ENCODE measurements at regions not wholly inside any gene's neighbourhood (a gene's known extent, or its start where the extent isn't known, plus 50 kb on each side); places are given as distances from the start of the nearest gene placed in this dataset.

- peaks cover 13% of the 10 kb centered on the region for H3K4me1 ChIP-seq (ENCODE audit: insufficient read depth, low read length)
- H3K27me3 ChIP-seq (ENCODE audit: insufficient read depth, low read length), result no peaks in the 10 kb centered on the region
- H3K36me3 ChIP-seq (ENCODE audit: insufficient read depth, low read length), result no peaks in the 10 kb centered on the region
- H3K9me3 ChIP-seq (ENCODE audit: insufficient read depth, low read depth, low read length), result no peaks in the 10 kb centered on the region
- H3K4me3 ChIP-seq (ENCODE audit: low read length), result no peak overlapping the region
- H3K9ac ChIP-seq (ENCODE audit: low read depth, low read length), result no peak overlapping the region
- WGBS, result 94% methylated on average over 10 of the region's 10 CpGs
- no peak overlapping the region for H3K27ac ChIP-seq (ENCODE audit: low read depth, low read length)
These were observed 167.8 kb upstream of the HAAO start for GRCh38 chr2:42960002-42960841.

GRCh38 chr2:42959234-42960001, 167.0 kb upstream of the HAAO start:
- Histone ChIP-seq H3K27me3 (ENCODE audit: insufficient read depth, low read length) (no peaks in the 10 kb centered on the region), H3K4me3 (ENCODE audit: low read length) (no peak overlapping the region), H3K27ac (ENCODE audit: low read depth, low read length) (no peak overlapping the region), H3K9ac (ENCODE audit: low read depth, low read length) (no peak overlapping the region), H3K36me3 (ENCODE audit: insufficient read depth, low read length) (no peaks in the 10 kb centered on the region), H3K4me1 (ENCODE audit: insufficient read depth, low read length) (peaks cover 13% of the 10 kb centered on the region), H3K9me3 (ENCODE audit: insufficient read depth, low read depth, low read length) (no peaks in the 10 kb centered on the region)
- 91% methylated on average over 8 of the region's 8 CpGs for WGBS

GRCh38 chr2:42958741-42959233, 166.4 kb upstream of the HAAO start:
- H3K27ac ChIP-seq (ENCODE audit: low read depth, low read length), result no peak overlapping the region
- no peaks in the 10 kb centered on the region for H3K27me3 ChIP-seq (ENCODE audit: insufficient read depth, low read length)
- H3K9me3 ChIP-seq (ENCODE audit: insufficient read depth, low read depth, low read length), result no peaks in the 10 kb centered on the region
- 83% methylated on average over 10 of the region's 10 CpGs for WGBS
- H3K4me1 ChIP-seq (ENCODE audit: insufficient read depth, low read length), result peaks cover 13% of the 10 kb centered on the region
- H3K36me3 ChIP-seq (ENCODE audit: insufficient read depth, low read length), result no peaks in the 10 kb centered on the region
- no peak overlapping the region for H3K4me3 ChIP-seq (ENCODE audit: low read length)
- no peak overlapping the region for H3K9ac ChIP-seq (ENCODE audit: low read depth, low read length)

GRCh38 chr2:42957861-42958301, 165.5 kb upstream of the HAAO start:
- H3K27ac ChIP-seq (ENCODE audit: low read depth, low read length), result no peak overlapping the region; the same call in 1 of the 2 replicates
- no peak overlapping the region for H3K9ac ChIP-seq (ENCODE audit: low read depth, low read length)
- H3K4me1 ChIP-seq (ENCODE audit: insufficient read depth, low read length), result peaks cover 12% of the 10 kb centered on the region
- H3K9me3 ChIP-seq (ENCODE audit: insufficient read depth, low read depth, low read length), result no peaks in the 10 kb centered on the region
- H3K4me3 ChIP-seq (ENCODE audit: low read length), result no peak overlapping the region
- H3K36me3 ChIP-seq (ENCODE audit: insufficient read depth, low read length), result no peaks in the 10 kb centered on the region
- 74% methylated on average over 5 of the region's 5 CpGs for WGBS
- H3K27me3 ChIP-seq (ENCODE audit: insufficient read depth, low read length), result no peaks in the 10 kb centered on the region

GRCh38 chr2:42957109-42957860, 164.9 kb upstream of the HAAO start:
- Histone ChIP-seq H3K27me3 (ENCODE audit: insufficient read depth, low read length) (no peaks in the 10 kb centered on the region), H3K4me3 (ENCODE audit: low read length) (no peak overlapping the region), H3K4me1 (ENCODE audit: insufficient read depth, low read length) (peaks cover 7% of the 10 kb centered on the region; the same call in 1 of the 2 replicates), H3K27ac (ENCODE audit: low read depth, low read length) (peak overlapping the region; percentile 49; the same call in 1 of the 2 replicates), H3K9ac (ENCODE audit: low read depth, low read length) (no peak overlapping the region), H3K9me3 (ENCODE audit: insufficient read depth, low read depth, low read length) (no peaks in the 10 kb centered on the region), H3K36me3 (ENCODE audit: insufficient read depth, low read length) (no peaks in the 10 kb centered on the region)
- 47% methylated on average over 11 of the region's 11 CpGs for WGBS

- Histone ChIP-seq H3K27ac (ENCODE audit: low read depth, low read length) (no peak overlapping the region), H3K27me3 (ENCODE audit: insufficient read depth, low read length) (no peaks in the 10 kb centered on the region), H3K4me3 (ENCODE audit: low read length) (no peak overlapping the region), H3K4me1 (ENCODE audit: insufficient read depth, low read length) (0 out of 2 replicates have a peak, but pooled peaks cover 4% of the 10 kb centered on the region), H3K36me3 (ENCODE audit: insufficient read depth, low read length) (no peaks in the 10 kb centered on the region), H3K9ac (ENCODE audit: low read depth, low read length) (no peak overlapping the region), H3K9me3 (ENCODE audit: insufficient read depth, low read depth, low read length) (no peaks in the 10 kb centered on the region)
- 85% methylated on average over 13 of the region's 13 CpGs for WGBS
These were observed 162.0 kb upstream of the HAAO start for GRCh38 chr2:42954227-42954962.

GRCh38 chr2:42953216-42953615, 160.8 kb upstream of the HAAO start:
- 71% methylated on average over 7 of the region's 7 CpGs for WGBS
- H3K27ac ChIP-seq (ENCODE audit: low read depth, low read length), result no peak overlapping the region
- H3K9ac ChIP-seq (ENCODE audit: low read depth, low read length), result no peak overlapping the region
- H3K9me3 ChIP-seq (ENCODE audit: insufficient read depth, low read depth, low read length), result no peaks in the 10 kb centered on the region
- no peaks in the 10 kb centered on the region for H3K27me3 ChIP-seq (ENCODE audit: insufficient read depth, low read length)
- 0 out of 2 replicates have a peak, but pooled peaks cover 4% of the 10 kb centered on the region for H3K4me1 ChIP-seq (ENCODE audit: insufficient read depth, low read length)
- no peak overlapping the region for H3K4me3 ChIP-seq (ENCODE audit: low read length)
- no peaks in the 10 kb centered on the region for H3K36me3 ChIP-seq (ENCODE audit: insufficient read depth, low read length)

GRCh38 chr2:42951263-42951938, 159.0 kb upstream of the HAAO start:
- 89% methylated on average over 8 of the region's 8 CpGs for WGBS
- no peaks in the 10 kb centered on the region for H3K9me3 ChIP-seq (ENCODE audit: insufficient read depth, low read depth, low read length)
- no peak overlapping the region for H3K9ac ChIP-seq (ENCODE audit: low read depth, low read length)
- H3K27ac ChIP-seq (ENCODE audit: low read depth, low read length), result no peak overlapping the region
- H3K4me1 ChIP-seq (ENCODE audit: insufficient read depth, low read length), result no peaks in the 10 kb centered on the region
- H3K27me3 ChIP-seq (ENCODE audit: insufficient read depth, low read length), result no peaks in the 10 kb centered on the region
- no peak overlapping the region for H3K4me3 ChIP-seq (ENCODE audit: low read length)
- no peaks in the 10 kb centered on the region for H3K36me3 ChIP-seq (ENCODE audit: insufficient read depth, low read length)

GRCh38 chr2:42949125-42949524, 156.7 kb upstream of the HAAO start:
- no peaks in the 10 kb centered on the region for H3K9me3 ChIP-seq (ENCODE audit: insufficient read depth, low read depth, low read length)
- H3K36me3 ChIP-seq (ENCODE audit: insufficient read depth, low read length), result no peaks in the 10 kb centered on the region
- 82% methylated on average over 5 of the region's 6 CpGs for WGBS
- no peaks in the 10 kb centered on the region for H3K4me1 ChIP-seq (ENCODE audit: insufficient read depth, low read length)
- H3K27ac ChIP-seq (ENCODE audit: low read depth, low read length), result no peak overlapping the region
- H3K4me3 ChIP-seq (ENCODE audit: low read length), result no peak overlapping the region
- no peaks in the 10 kb centered on the region for H3K27me3 ChIP-seq (ENCODE audit: insufficient read depth, low read length)
- H3K9ac ChIP-seq (ENCODE audit: low read depth, low read length), result no peak overlapping the region

All from HUES64 (cell line).